ENCODE measurements at regions not wholly inside any gene's neighbourhood (a gene's known extent, or its start where the extent isn't known, plus 50 kb on each side); places are given as distances from the start of the nearest gene placed in this dataset.

GRCh38 chr6:74343804-74344203, 647.8 kb downstream of the CD109 start:
- TF ChIP-seq, protein P1, sequence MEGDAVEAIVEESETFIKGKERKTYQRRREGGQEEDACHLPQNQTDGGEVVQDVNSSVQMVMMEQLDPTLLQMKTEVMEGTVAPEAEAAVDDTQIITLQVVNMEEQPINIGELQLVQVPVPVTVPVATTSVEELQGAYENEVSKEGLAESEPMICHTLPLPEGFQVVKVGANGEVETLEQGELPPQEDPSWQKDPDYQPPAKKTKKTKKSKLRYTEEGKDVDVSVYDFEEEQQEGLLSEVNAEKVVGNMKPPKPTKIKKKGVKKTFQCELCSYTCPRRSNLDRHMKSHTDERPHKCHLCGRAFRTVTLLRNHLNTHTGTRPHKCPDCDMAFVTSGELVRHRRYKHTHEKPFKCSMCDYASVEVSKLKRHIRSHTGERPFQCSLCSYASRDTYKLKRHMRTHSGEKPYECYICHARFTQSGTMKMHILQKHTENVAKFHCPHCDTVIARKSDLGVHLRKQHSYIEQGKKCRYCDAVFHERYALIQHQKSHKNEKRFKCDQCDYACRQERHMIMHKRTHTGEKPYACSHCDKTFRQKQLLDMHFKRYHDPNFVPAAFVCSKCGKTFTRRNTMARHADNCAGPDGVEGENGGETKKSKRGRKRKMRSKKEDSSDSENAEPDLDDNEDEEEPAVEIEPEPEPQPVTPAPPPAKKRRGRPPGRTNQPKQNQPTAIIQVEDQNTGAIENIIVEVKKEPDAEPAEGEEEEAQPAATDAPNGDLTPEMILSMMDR (IDR thresholded peaks at IDR 0.05), result no peak
- TF ChIP-seq POLR2A (IDR thresholded peaks at IDR 0.05), result no peak
- TF ChIP-seq POLR2AphosphoS5 (IDR thresholded peaks at IDR 0.05), result no peak
- no peak for TF ChIP-seq EP300 (IDR thresholded peaks at IDR 0.05; ENCODE audit: low read depth)

Data from transverse colon (tissue), 4 donors.